HepG2 (cell line): ENCODE measurements at regions not wholly inside any gene's neighbourhood (a gene's known extent, or its start where the extent isn't known, plus 50 kb on each side); places are given as distances from the start of the nearest gene placed in this dataset.
A peak's percentile ranks its signal among the peaks of the same experiment; 100 is the strongest.

Source experiments
- ARNTL ChIP-seq: sonication (generic); formaldehyde crosslinking; IDR thresholded peaks from 2 replicates; pipeline ENCODE4 v1.4.0; 2020; ENCODE audit warnings: mild to moderate bottlenecking, missing genetic modification reagents
- CENPT ChIP-seq: sonication (generic); formaldehyde crosslinking; IDR thresholded peaks from 2 replicates; pipeline ENCODE4 v1.8.0; 2022; ENCODE audit warnings: low read depth, mild to moderate bottlenecking, moderate library complexity, missing genetic modification reagents
- EEA1 ChIP-seq: sonication (generic); formaldehyde crosslinking; IDR thresholded peaks from 2 replicates; pipeline ENCODE4 v1.5.1; 2020; ENCODE audit warnings: mild to moderate bottlenecking, missing genetic modification reagents, borderline replicate concordance
- KDM2A ChIP-seq: sonication (generic); formaldehyde crosslinking; IDR thresholded peaks from 2 replicates; pipeline ENCODE4 v1.4.0; 2020; ENCODE audit warnings: low read depth, missing genetic modification reagents, borderline replicate concordance
- KLF12 ChIP-seq: sonication (generic); formaldehyde crosslinking; IDR thresholded peaks from 2 replicates; pipeline ENCODE4 v1.4.0; 2020; ENCODE audit warnings: missing genetic modification reagents, borderline replicate concordance
- RARA ChIP-seq: IDR thresholded peaks from 2 replicates; pipeline ENCODE4 v1.6.1; 2016; ENCODE audit warnings: missing genetic modification reagents, missing compliant biosample characterization
- SSRP1 ChIP-seq: IDR thresholded peaks from 2 replicates; pipeline ENCODE4 v1.6.1; 2016; ENCODE audit warnings: control low read depth
- TARDBP ChIP-seq: sonication (generic); formaldehyde crosslinking; IDR thresholded peaks from 2 replicates; pipeline ENCODE4 v1.8.0; 2022; ENCODE audit warnings: mild to moderate bottlenecking, missing genetic modification reagents
- ZNF12 ChIP-seq: sonication (generic); formaldehyde crosslinking; IDR thresholded peaks from 2 replicates; pipeline ENCODE4 v1.5.0; 2020; ENCODE audit warnings: missing genetic modification reagents
- ZNF256 ChIP-seq: sonication (generic); formaldehyde crosslinking; conservative IDR thresholded peaks from 2 replicates; pipeline ENCODE4 v1.4.0; 2020; ENCODE audit warnings: missing genetic modification reagents
- ZNF317 ChIP-seq: sonication (generic); formaldehyde crosslinking; IDR thresholded peaks from 2 replicates; pipeline ENCODE4 v1.5.0; 2020; ENCODE audit warnings: mild to moderate bottlenecking, missing genetic modification reagents
- ZNF878 ChIP-seq: sonication (generic); formaldehyde crosslinking; IDR thresholded peaks from 2 replicates; pipeline ENCODE4 v1.8.1; 2023; ENCODE audit warnings: mild to moderate bottlenecking, missing genetic modification reagents, moderate library complexity
- TF ChIP-seq, protein P1 (sequence below): sonication (generic); formaldehyde crosslinking; IDR thresholded peaks from 2 replicates; pipeline ENCODE4 v1.5.0; 2020; ENCODE audit warnings: missing genetic modification reagents
- TF ChIP-seq, protein P2 (sequence below): sonication (generic); formaldehyde crosslinking; IDR thresholded peaks from 2 replicates; pipeline ENCODE4 v1.4.0; 2020; ENCODE audit warnings: missing genetic modification reagents
- TF ChIP-seq, protein P3 (sequence below): sonication (generic); formaldehyde crosslinking; IDR thresholded peaks from 2 replicates; pipeline ENCODE4 v1.4.0; 2020; ENCODE audit warnings: missing genetic modification reagents, mild to moderate bottlenecking, borderline replicate concordance
- TF ChIP-seq, protein P4 (sequence below): sonication (generic); formaldehyde crosslinking; IDR thresholded peaks from 2 replicates; pipeline ENCODE4 v1.4.0; 2020; ENCODE audit warnings: missing genetic modification reagents

DNA sequence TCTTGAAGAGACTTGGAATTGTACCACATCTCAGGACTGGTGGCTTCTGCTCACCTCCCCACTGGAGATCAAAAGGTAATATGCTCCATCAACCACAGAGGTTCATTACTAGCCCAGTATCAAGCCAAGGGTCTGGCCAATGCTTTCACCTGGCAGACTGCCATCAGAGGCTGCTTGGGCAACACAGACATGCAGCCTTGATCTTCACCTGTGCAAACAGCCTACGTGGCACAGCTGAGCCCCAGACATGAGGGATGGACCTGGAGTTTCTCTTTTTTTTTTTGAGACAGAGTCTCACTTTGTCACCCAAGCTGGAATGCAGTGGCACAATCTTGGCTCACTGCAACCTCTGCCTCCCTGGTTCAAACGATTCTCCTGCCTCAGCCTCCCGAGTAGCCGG lies 105.6 kb upstream of the HES1 start (continued):
- TF ChIP-seq KDM2A (CRISPR knock-in tag) (no peak), ARNTL (CRISPR knock-in tag) (no peak), ZNF256 (CRISPR knock-in tag) (no peak), EEA1 (CRISPR knock-in tag) (no peak), ZNF12 (no peak), ZNF317 (CRISPR knock-in tag) (no peak), ZNF878 (CRISPR knock-in tag) (no peak), CENPT (no peak), KLF12 (no peak), SSRP1 (CRISPR knock-in tag) (no peak), TARDBP (no peak), RARA (CRISPR knock-in tag) (peak; percentile 59)
- TF ChIP-seq, protein P1, sequence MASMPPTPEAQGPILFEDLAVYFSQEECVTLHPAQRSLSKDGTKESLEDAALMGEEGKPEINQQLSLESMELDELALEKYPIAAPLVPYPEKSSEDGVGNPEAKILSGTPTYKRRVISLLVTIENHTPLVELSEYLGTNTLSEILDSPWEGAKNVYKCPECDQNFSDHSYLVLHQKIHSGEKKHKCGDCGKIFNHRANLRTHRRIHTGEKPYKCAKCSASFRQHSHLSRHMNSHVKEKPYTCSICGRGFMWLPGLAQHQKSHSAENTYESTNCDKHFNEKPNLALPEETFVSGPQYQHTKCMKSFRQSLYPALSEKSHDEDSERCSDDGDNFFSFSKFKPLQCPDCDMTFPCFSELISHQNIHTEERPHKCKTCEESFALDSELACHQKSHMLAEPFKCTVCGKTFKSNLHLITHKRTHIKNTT: no peak
- TF ChIP-seq, protein P2, sequence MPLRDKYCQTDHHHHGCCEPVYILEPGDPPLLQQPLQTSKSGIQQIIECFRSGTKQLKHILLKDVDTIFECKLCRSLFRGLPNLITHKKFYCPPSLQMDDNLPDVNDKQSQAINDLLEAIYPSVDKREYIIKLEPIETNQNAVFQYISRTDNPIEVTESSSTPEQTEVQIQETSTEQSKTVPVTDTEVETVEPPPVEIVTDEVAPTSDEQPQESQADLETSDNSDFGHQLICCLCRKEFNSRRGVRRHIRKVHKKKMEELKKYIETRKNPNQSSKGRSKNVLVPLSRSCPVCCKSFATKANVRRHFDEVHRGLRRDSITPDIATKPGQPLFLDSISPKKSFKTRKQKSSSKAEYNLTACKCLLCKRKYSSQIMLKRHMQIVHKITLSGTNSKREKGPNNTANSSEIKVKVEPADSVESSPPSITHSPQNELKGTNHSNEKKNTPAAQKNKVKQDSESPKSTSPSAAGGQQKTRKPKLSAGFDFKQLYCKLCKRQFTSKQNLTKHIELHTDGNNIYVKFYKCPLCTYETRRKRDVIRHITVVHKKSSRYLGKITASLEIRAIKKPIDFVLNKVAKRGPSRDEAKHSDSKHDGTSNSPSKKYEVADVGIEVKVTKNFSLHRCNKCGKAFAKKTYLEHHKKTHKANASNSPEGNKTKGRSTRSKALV: no peak
- TF ChIP-seq, protein P3, sequence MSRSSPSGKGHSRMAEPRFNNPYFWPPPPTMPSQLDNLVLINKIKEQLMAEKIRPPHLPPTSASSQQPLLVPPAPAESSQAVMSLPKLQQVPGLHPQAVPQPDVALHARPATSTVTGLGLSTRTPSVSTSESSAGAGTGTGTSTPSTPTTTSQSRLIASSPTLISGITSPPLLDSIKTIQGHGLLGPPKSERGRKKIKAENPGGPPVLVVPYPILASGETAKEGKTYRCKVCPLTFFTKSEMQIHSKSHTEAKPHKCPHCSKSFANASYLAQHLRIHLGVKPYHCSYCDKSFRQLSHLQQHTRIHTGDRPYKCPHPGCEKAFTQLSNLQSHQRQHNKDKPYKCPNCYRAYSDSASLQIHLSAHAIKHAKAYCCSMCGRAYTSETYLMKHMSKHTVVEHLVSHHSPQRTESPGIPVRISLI: peak; percentile 77
- TF ChIP-seq, protein P4, sequence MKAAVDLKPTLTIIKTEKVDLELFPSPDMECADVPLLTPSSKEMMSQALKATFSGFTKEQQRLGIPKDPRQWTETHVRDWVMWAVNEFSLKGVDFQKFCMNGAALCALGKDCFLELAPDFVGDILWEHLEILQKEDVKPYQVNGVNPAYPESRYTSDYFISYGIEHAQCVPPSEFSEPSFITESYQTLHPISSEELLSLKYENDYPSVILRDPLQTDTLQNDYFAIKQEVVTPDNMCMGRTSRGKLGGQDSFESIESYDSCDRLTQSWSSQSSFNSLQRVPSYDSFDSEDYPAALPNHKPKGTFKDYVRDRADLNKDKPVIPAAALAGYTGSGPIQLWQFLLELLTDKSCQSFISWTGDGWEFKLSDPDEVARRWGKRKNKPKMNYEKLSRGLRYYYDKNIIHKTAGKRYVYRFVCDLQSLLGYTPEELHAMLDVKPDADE (CRISPR knock-in tag): no peak
